Trophoblast cell (in vitro differentiated cells and primary cell): ENCODE measurements at regions not wholly inside any gene's neighbourhood (a gene's known extent, or its start where the extent isn't known, plus 50 kb on each side); places are given as distances from the start of the nearest gene placed in this dataset.
A peak's percentile ranks its signal among the peaks of the same experiment; 100 is the strongest.
"Not testable (repeated sequence)": the region's sequence is repeated elsewhere in the genome, so short reads cannot be mapped to it uniquely, and the experiment has no call there.

Experiments used
- DNase-seq, 2 donors: peaks; one replicate each; pipeline ENCODE4 v3.0.0-alpha.2; 2016
- H2AFZ ChIP-seq: 2 replicates; pipeline ENCODE4 v1.6.1; 2013; ENCODE audit warnings: low read length, moderate library complexity, mild to moderate bottlenecking; ENCODE audit not compliant: insufficient read depth, poor library complexity
- H2AK5ac ChIP-seq: 2 replicates; pipeline ENCODE4 v1.6.1; 2013; ENCODE audit warnings: mild to moderate bottlenecking, low read length
- H2BK120ac ChIP-seq: 2 replicates; pipeline ENCODE4 v1.6.1; 2013; ENCODE audit warnings: low read length, mild to moderate bottlenecking, moderate library complexity; ENCODE audit not compliant: insufficient read depth, poor library complexity
- H2BK12ac ChIP-seq: 2 replicates; pipeline ENCODE4 v1.6.1; 2013; ENCODE audit warnings: mild to moderate bottlenecking, low read length, moderate library complexity
- H2BK5ac ChIP-seq: 2 replicates; pipeline ENCODE4 v1.6.1; 2013; ENCODE audit warnings: low read length, low read depth, moderate library complexity, mild to moderate bottlenecking; ENCODE audit not compliant: poor library complexity
- H3K14ac ChIP-seq: 2 replicates; pipeline ENCODE4 v1.6.1; 2013; ENCODE audit warnings: mild to moderate bottlenecking, low read length
- H3K18ac ChIP-seq: 2 replicates; pipeline ENCODE4 v1.6.1; 2013; ENCODE audit warnings: mild to moderate bottlenecking, low read length
- H3K23ac ChIP-seq: 2 replicates; pipeline ENCODE4 v1.6.1; 2013; ENCODE audit warnings: low read length
- H3K27ac ChIP-seq: 2 replicates; pipeline ENCODE4 v1.5.1; 2013; ENCODE audit warnings: low read depth, mild to moderate bottlenecking, inconsistent platforms, low read length, moderate library complexity
- H3K27me3 ChIP-seq: 2 replicates; pipeline ENCODE4 v1.6.1; 2013; ENCODE audit warnings: inconsistent platforms, mild to moderate bottlenecking, low read length, moderate library complexity; ENCODE audit not compliant: insufficient read depth
- H3K36me3 ChIP-seq, 2 experiments: 1 replicate in 1 of 2; 2 replicates in 1 of 2; pipeline ENCODE4 v1.6.1; 2013; ENCODE audit warnings: low read length in 2 of 2, mild to moderate bottlenecking in 2 of 2, moderate library complexity in 1 of 2; ENCODE audit not compliant: insufficient read depth in 2 of 2, control insufficient read depth in 1 of 2
- H3K4ac ChIP-seq: 2 replicates; pipeline ENCODE4 v1.6.1; 2013; ENCODE audit warnings: low read depth, mild to moderate bottlenecking, low read length, moderate library complexity
- H3K4me1 ChIP-seq, 2 experiments: 1 replicate in 1 of 2; 2 replicates in 1 of 2; pipeline ENCODE4 v1.6.1; 2013; ENCODE audit warnings: low read length in 2 of 2, mild to moderate bottlenecking in 2 of 2, moderate library complexity in 1 of 2; ENCODE audit not compliant: insufficient read depth in 2 of 2, control insufficient read depth in 1 of 2
- H3K4me2 ChIP-seq: 2 replicates; pipeline ENCODE4 v1.6.1; 2013; ENCODE audit warnings: inconsistent platforms, mild to moderate bottlenecking, low read length, moderate library complexity
- H3K4me3 ChIP-seq: 2 replicates; pipeline ENCODE4 v1.5.1; 2013; ENCODE audit warnings: mild to moderate bottlenecking, low read depth, low read length, inconsistent platforms
- H3K79me1 ChIP-seq: one replicate; pipeline ENCODE4 v1.6.1; 2013; ENCODE audit warnings: low read length
- H3K79me2 ChIP-seq: 2 replicates; pipeline ENCODE4 v1.6.1; 2013; ENCODE audit warnings: low read length, mild to moderate bottlenecking; ENCODE audit not compliant: control insufficient read depth, insufficient read depth, poor library complexity
- H3K9ac ChIP-seq: 2 replicates; pipeline ENCODE4 v1.6.1; 2013; ENCODE audit warnings: mild to moderate bottlenecking, low read length
- H3K9me3 ChIP-seq: 2 replicates; pipeline ENCODE4 v1.6.1; 2013; ENCODE audit warnings: low read depth, mild to moderate bottlenecking, control low read depth, inconsistent platforms, low read length; ENCODE audit not compliant: insufficient read depth
- H4K12ac ChIP-seq: 2 replicates; pipeline ENCODE4 v1.6.1; 2013; ENCODE audit warnings: low read depth, mild to moderate bottlenecking, low read length, moderate library complexity
- H4K8ac ChIP-seq: 2 replicates; pipeline ENCODE4 v1.6.1; 2013; ENCODE audit warnings: low read depth, mild to moderate bottlenecking, low read length, moderate library complexity
- H4K91ac ChIP-seq: one replicate; pipeline ENCODE4 v1.6.1; 2013; ENCODE audit warnings: low read depth, mild to moderate bottlenecking, low read length, moderate library complexity
- WGBS: extraction: QIAGEN DNeasy Blood & Tissue Kit; methylation state at CpG from one replicate; pipeline ENCODE4 v1.1.7; 2013; ENCODE audit warnings: missing lambda C conversion rate; ENCODE audit not compliant: insufficient read length, insufficient coverage; ENCODE audit errors: extremely low coverage; 5-methylcytosine and 5-hydroxymethylcytosine counted together

GRCh38 chr2:131671841-131672470 lies 144.3 kb downstream of the CCDC74A start:
- not testable (repeated sequence) for DNase-seq, H3K4me3 ChIP-seq, H3K36me3 ChIP-seq, H2AFZ ChIP-seq, H2AK5ac ChIP-seq, H3K79me2 ChIP-seq, H3K4ac ChIP-seq, H2BK12ac ChIP-seq, H3K27me3 ChIP-seq, H3K14ac ChIP-seq, H3K23ac ChIP-seq, H3K4me1 ChIP-seq, H4K12ac ChIP-seq, H3K18ac ChIP-seq, H3K27ac ChIP-seq, H3K79me1 ChIP-seq, H3K4me2 ChIP-seq, H3K9ac ChIP-seq, H3K9me3 ChIP-seq, H2BK120ac ChIP-seq, H2BK5ac ChIP-seq, H4K8ac ChIP-seq
- H4K91ac ChIP-seq: peak overlapping the region; percentile 11
- no CpG with 5 or more reads among the region's 28 CpGs for WGBS

- H3K27me3 ChIP-seq, H3K27ac ChIP-seq, H2AFZ ChIP-seq, H3K79me1 ChIP-seq, H3K18ac ChIP-seq, H3K14ac ChIP-seq, H4K8ac ChIP-seq, H2AK5ac ChIP-seq, H3K9ac ChIP-seq, H3K79me2 ChIP-seq, H2BK5ac ChIP-seq, H3K36me3 ChIP-seq, H2BK12ac ChIP-seq, H4K12ac ChIP-seq, H3K4me3 ChIP-seq, H4K91ac ChIP-seq, H3K4ac ChIP-seq, H3K4me1 ChIP-seq, H3K23ac ChIP-seq, H2BK120ac ChIP-seq, H3K9me3 ChIP-seq: not testable (repeated sequence)
- peak overlapping the region; percentile 65 for H3K4me2 ChIP-seq
- peak in 1 of 2 donors; percentile 39 for DNase-seq
- no CpG with 5 or more reads among the region's 38 CpGs for WGBS
Observed at GRCh38 chr2:131672471-131673399, 145.0 kb downstream of the CCDC74A start.

- Histone ChIP-seq H3K4ac (no peak overlapping the region), H2BK12ac (no peak overlapping the region), H3K9ac (no peak overlapping the region), H3K23ac (no peak overlapping the region), H4K12ac (no peak overlapping the region), H3K9me3 (peaks cover 5% of the 10 kb centered on the region), H2BK120ac (no peak overlapping the region), H3K14ac (no peak overlapping the region), H4K91ac (no peak overlapping the region), H3K4me3 (no peak overlapping the region), H3K36me3 (no peaks in the 10 kb centered on the region), H3K4me2 (peak overlapping the region; percentile 63), H3K79me1 (peaks cover 7% of the 10 kb centered on the region), H3K27ac (no peak overlapping the region), H2AFZ (no peak overlapping the region), H3K18ac (no peak overlapping the region), H2AK5ac (no peak overlapping the region), H3K4me1 (peaks cover 7 to 8% of the 10 kb centered on the region in 2 experiments), H3K79me2 (no peaks in the 10 kb centered on the region), H3K27me3 (no peaks in the 10 kb centered on the region), H2BK5ac (no peak overlapping the region), H4K8ac (no peak overlapping the region)
- peak; percentile 57 to 84 for DNase-seq
- no CpG with 5 or more reads among the region's 48 CpGs for WGBS
Observed at GRCh38 chr2:131673400-131674173, 145.9 kb downstream of the CCDC74A start.

GRCh38 chr2:131674174-131674507 lies 146.5 kb downstream of the CCDC74A start:
- no peak overlapping the region for H2BK5ac ChIP-seq
- H3K36me3 ChIP-seq: no peaks in the 10 kb centered on the region
- peaks cover 5% of the 10 kb centered on the region for H3K9me3 ChIP-seq
- no peak overlapping the region for H3K23ac ChIP-seq
- DNase-seq: no peak
- H3K27ac ChIP-seq: no peak overlapping the region
- no CpG with 5 or more reads among the region's 6 CpGs for WGBS
- H3K27me3 ChIP-seq: no peaks in the 10 kb centered on the region
- no peak overlapping the region for H3K4me3 ChIP-seq
- H3K9ac ChIP-seq: no peak overlapping the region
- H2AK5ac ChIP-seq: no peak overlapping the region
- no peak overlapping the region for H2BK120ac ChIP-seq
- H2AFZ ChIP-seq: no peak overlapping the region
- H3K18ac ChIP-seq: no peak overlapping the region
- no peak overlapping the region for H4K12ac ChIP-seq
- no peak overlapping the region for H3K14ac ChIP-seq
- no peak overlapping the region for H2BK12ac ChIP-seq
- H4K8ac ChIP-seq: no peak overlapping the region
- no peaks in the 10 kb centered on the region for H3K79me2 ChIP-seq
- peaks cover 7% of the 10 kb centered on the region for H3K79me1 ChIP-seq
- H4K91ac ChIP-seq: no peak overlapping the region
- no peak overlapping the region for H3K4me2 ChIP-seq
- H3K4me1 ChIP-seq: peaks cover 7 to 8% of the 10 kb centered on the region in 2 experiments
- no peak overlapping the region for H3K4ac ChIP-seq
